Vagina (tissue), 1 donor: ENCODE measurements at regions not wholly inside any gene's neighbourhood (a gene's known extent, or its start where the extent isn't known, plus 50 kb on each side); places are given as distances from the start of the nearest gene placed in this dataset. TPM values are rescaled to one million over a fixed set of nuclear protein-coding genes. Genes with fewer than 3 reads are reported as not detected.

ENCODE experiments used
- small RNA-seq: library from RNA; depleted of rRNA; stranded (forward); fragments of <200 nt; gene quantifications from one replicate; pipeline ENCODE3, GENCODE V24; 2016

Small RNA genes in the stretch of these regions (small RNA-seq; reads per million reads assigned to genes)
- gene AC137761.2 (not detected), gene AC142086.2 (not detected)
